ENCODE measurements at regions not wholly inside any gene's neighbourhood (a gene's known extent, or its start where the extent isn't known, plus 50 kb on each side); places are given as distances from the start of the nearest gene placed in this dataset.
"Not testable (repeated sequence)": the region's sequence is repeated elsewhere in the genome, so short reads cannot be mapped to it uniquely, and the experiment has no call there.

- DNase-seq (ENCODE audit: low read depth), result not testable (repeated sequence)
Measured at GRCh38 chr20:25987928-25988560, 291.4 kb upstream of the ZNF337 start.

GRCh38 chr20:25987073-25987927 lies 290.6 kb upstream of the ZNF337 start:
- DNase-seq (ENCODE audit: low read depth), result no peak

- DNase-seq (ENCODE audit: low read depth), result no peak
Measured at GRCh38 chr20:25985597-25985996, 288.9 kb upstream of the ZNF337 start.

GRCh38 chr20:25984933-25985332 lies 288.3 kb upstream of the ZNF337 start:
- DNase-seq (ENCODE audit: low read depth), result no peak

GRCh38 chr20:25982701-25983100 lies 286.0 kb upstream of the ZNF337 start:
- not testable (repeated sequence) for DNase-seq (ENCODE audit: low read depth)

GRCh38 chr20:25978450-25979190 lies 282.0 kb upstream of the ZNF337 start:
- not testable (repeated sequence) for DNase-seq (ENCODE audit: low read depth)

GRCh38 chr20:25975816-25976215 lies 279.2 kb upstream of the ZNF337 start:
- DNase-seq (ENCODE audit: low read depth), result not testable (repeated sequence)

GRCh38 chr20:25965203-25965602 lies 268.6 kb upstream of the ZNF337 start:
- not testable (repeated sequence) for DNase-seq (ENCODE audit: low read depth)

GRCh38 chr20:25953876-25954275 lies 257.2 kb upstream of the ZNF337 start:
- DNase-seq (ENCODE audit: low read depth), result not testable (repeated sequence)

GRCh38 chr20:25935230-25935629 lies 238.6 kb upstream of the ZNF337 start:
- not testable (repeated sequence) for DNase-seq (ENCODE audit: low read depth)

- not testable (repeated sequence) for DNase-seq (ENCODE audit: low read depth)
Measured at GRCh38 chr20:25932806-25933205, 236.2 kb upstream of the ZNF337 start.

GRCh38 chr20:25932170-25932569 lies 235.5 kb upstream of the ZNF337 start:
- DNase-seq (ENCODE audit: low read depth), result not testable (repeated sequence)

GRCh38 chr20:25902321-25902720 lies 205.7 kb upstream of the ZNF337 start:
- DNase-seq (ENCODE audit: low read depth), result not testable (repeated sequence)

GRCh38 chr20:25898663-25899062 lies 202.0 kb upstream of the ZNF337 start:
- DNase-seq (ENCODE audit: low read depth), result not testable (repeated sequence)

- not testable (repeated sequence) for DNase-seq (ENCODE audit: low read depth)
Measured at GRCh38 chr20:25879096-25879495, 182.4 kb upstream of the ZNF337 start.

GRCh38 chr20:25868650-25868979 lies 172.0 kb upstream of the ZNF337 start:
- DNase-seq (ENCODE audit: low read depth), result not testable (repeated sequence)

- DNase-seq (ENCODE audit: low read depth), result no peak
Measured at GRCh38 chr20:25867776-25868649, 171.4 kb upstream of the ZNF337 start.

- DNase-seq (ENCODE audit: low read depth), result not testable (repeated sequence)
Measured at GRCh38 chr20:25867015-25867775, 170.5 kb upstream of the ZNF337 start.

- DNase-seq (ENCODE audit: low read depth), result peak; percentile 16
Measured at GRCh38 chr20:25865715-25866656, 169.3 kb upstream of the ZNF337 start.

Measured in T-helper 22 cell (primary cell).